ENCODE measurements at regions not wholly inside any gene's neighbourhood (a gene's known extent, or its start where the extent isn't known, plus 50 kb on each side); places are given as distances from the start of the nearest gene placed in this dataset.
"Not testable (repeated sequence)": the region's sequence is repeated elsewhere in the genome, so short reads cannot be mapped to it uniquely, and the experiment has no call there.

DNA sequence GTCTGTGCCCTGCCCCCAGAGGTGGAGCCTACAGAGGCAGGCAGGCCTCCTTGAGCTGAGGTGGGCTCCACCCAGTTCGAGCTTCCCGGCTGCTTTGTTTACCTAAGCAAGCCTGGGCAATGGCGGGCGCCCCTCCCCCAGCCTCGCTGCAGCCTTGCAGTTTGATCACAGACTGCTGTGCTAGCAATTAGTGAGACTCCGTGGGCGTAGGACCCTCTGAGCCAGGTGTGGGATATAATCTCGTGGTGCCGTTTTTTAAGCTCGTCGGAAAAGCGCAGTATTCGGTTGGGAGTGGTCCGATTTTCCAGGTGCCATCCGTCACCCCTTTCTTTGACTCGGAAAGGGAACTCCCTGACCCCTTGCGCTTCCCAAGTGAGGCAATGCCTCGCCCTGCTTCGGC lies 383.1 kb upstream of the ZEB2 start:
- not testable (repeated sequence) for TF ChIP-seq POLR2A (IDR thresholded peaks at IDR 0.05)
- TF ChIP-seq, protein P1, sequence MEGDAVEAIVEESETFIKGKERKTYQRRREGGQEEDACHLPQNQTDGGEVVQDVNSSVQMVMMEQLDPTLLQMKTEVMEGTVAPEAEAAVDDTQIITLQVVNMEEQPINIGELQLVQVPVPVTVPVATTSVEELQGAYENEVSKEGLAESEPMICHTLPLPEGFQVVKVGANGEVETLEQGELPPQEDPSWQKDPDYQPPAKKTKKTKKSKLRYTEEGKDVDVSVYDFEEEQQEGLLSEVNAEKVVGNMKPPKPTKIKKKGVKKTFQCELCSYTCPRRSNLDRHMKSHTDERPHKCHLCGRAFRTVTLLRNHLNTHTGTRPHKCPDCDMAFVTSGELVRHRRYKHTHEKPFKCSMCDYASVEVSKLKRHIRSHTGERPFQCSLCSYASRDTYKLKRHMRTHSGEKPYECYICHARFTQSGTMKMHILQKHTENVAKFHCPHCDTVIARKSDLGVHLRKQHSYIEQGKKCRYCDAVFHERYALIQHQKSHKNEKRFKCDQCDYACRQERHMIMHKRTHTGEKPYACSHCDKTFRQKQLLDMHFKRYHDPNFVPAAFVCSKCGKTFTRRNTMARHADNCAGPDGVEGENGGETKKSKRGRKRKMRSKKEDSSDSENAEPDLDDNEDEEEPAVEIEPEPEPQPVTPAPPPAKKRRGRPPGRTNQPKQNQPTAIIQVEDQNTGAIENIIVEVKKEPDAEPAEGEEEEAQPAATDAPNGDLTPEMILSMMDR (IDR thresholded peaks at IDR 0.05): not testable (repeated sequence)

Data from uterus (tissue), 2 donors.